B cell (primary cell): ENCODE measurements at regions not wholly inside any gene's neighbourhood (a gene's known extent, or its start where the extent isn't known, plus 50 kb on each side); places are given as distances from the start of the nearest gene placed in this dataset.

Source experiments
- ATAC-seq: fragments of 200-7000 bp; cut with Tn5 transposase; one replicate; pipeline ENCODE4 v1.10.0; 2021; ENCODE audit warnings: low read depth, mild to moderate bottlenecking, moderate number of reproducible peaks, moderate library complexity
- CTCF ChIA-PET: fragments of 350-600 bp; sonication (Branson Sonifier 250); formaldehyde crosslinking; loops from one replicate; lab custom pipeline; 2021; ENCODE audit warnings: antibody characterized with exemption, inconsistent platforms; lab: Charles Lee
- POLR2A ChIA-PET: fragments of 350-600 bp; sonication (Branson Sonifier 250); formaldehyde crosslinking; loops from one replicate; lab custom pipeline; 2021; ENCODE audit warnings: antibody characterized with exemption; lab: Charles Lee
- DNase-seq: peaks from one replicate; pipeline ENCODE4 v3.0.0; 2013
- H2AFZ ChIP-seq: 2 replicates; pipeline ENCODE4 v1.6.1; 2012; ENCODE audit warnings: mild to moderate bottlenecking, low read depth, low read length; ENCODE audit not compliant: insufficient read depth, poor library complexity, severe bottlenecking
- H3K27ac ChIP-seq, 2 donors: 1 replicate in 1 of 2; 2 replicates in 1 of 2; pipeline ENCODE4 v1.5.1; 2012 to 2013; ENCODE audit warnings: low read length in 2 of 2, mild to moderate bottlenecking in 2 of 2, moderate library complexity in 1 of 2
- H3K27me3 ChIP-seq, 4 experiments: fragments of 200-600 bp in 1 of 4; sonication (generic) in 1 of 4; replicated peaks in 1 of 4; 1 replicate in 2 of 4; 2 replicates in 2 of 4; pipeline versions ENCODE4 v1.6.1 to v1.7.0; 2013 to 2016; ENCODE audit warnings: low read length in 3 of 4, mild to moderate bottlenecking in 2 of 4, mixed read lengths in 1 of 4, moderate library complexity in 1 of 4; ENCODE audit not compliant: insufficient read depth in 4 of 4, control insufficient read depth in 3 of 4; ENCODE audit errors: control extremely low read depth in 1 of 4
- H3K36me3 ChIP-seq, 2 experiments: replicated peaks in 1 of 2; 1 replicate in 1 of 2; 2 replicates in 1 of 2; pipeline versions ENCODE4 v1.6.1 to v1.7.1; 2013; ENCODE audit warnings: low read length in 1 of 2; ENCODE audit not compliant: insufficient read depth in 2 of 2, control insufficient read depth in 1 of 2; ENCODE audit errors: control extremely low read depth in 1 of 2, extremely low read depth in 1 of 2
- H3K4me1 ChIP-seq, 2 donors: fragments of 200-600 bp in 1 of 2; sonication (generic) in 1 of 2; 1 replicate in 1 of 2; 2 replicates in 1 of 2; pipeline versions ENCODE4 v1.5.1 to v1.6.1; 2013 to 2017; ENCODE audit warnings: low read length in 2 of 2; ENCODE audit not compliant: control insufficient read depth in 2 of 2, insufficient read depth in 2 of 2
- H3K4me2 ChIP-seq: replicated peaks from 2 replicates; pipeline ENCODE3; 2012; ENCODE audit warnings: mild to moderate bottlenecking, low read depth, low read length; ENCODE audit not compliant: poor library complexity, severe bottlenecking
- H3K4me3 ChIP-seq, 5 experiments: fragments of 200-600 bp in 1 of 5; sonication (generic) in 1 of 5; 1 replicate in 3 of 5; 2 replicates in 2 of 5; pipeline versions ENCODE4 v1.5.1 to v1.7.0; 2011 to 2016; ENCODE audit warnings: low read length in 4 of 5, mild to moderate bottlenecking in 4 of 5, low read depth in 2 of 5, control low read depth in 1 of 5, moderate library complexity in 1 of 5; ENCODE audit not compliant: insufficient read depth in 1 of 5; ENCODE audit errors: control extremely low read depth in 1 of 5, extremely low read depth in 1 of 5
- H3K79me2 ChIP-seq: fragments of 200-600 bp; sonication (generic); one replicate; pipeline ENCODE4 v1.6.0; 2016; ENCODE audit warnings: low read length; ENCODE audit not compliant: control insufficient read depth, insufficient read depth
- H3K9ac ChIP-seq: fragments of 200-600 bp; sonication (generic); 2 replicates; pipeline ENCODE4 v1.6.1; 2017; ENCODE audit warnings: mild to moderate bottlenecking, low read length, moderate library complexity
- H3K9me3 ChIP-seq, 3 donors: one replicate each; pipeline versions ENCODE4 v1.6.1 to v1.7.1; 2013; ENCODE audit warnings: low read length in 2 of 3; ENCODE audit not compliant: control insufficient read depth in 2 of 3, insufficient read depth in 1 of 3; ENCODE audit errors: control extremely low read depth in 1 of 3
- H4K20me1 ChIP-seq: 2 replicates; pipeline ENCODE4 v1.6.0; 2012; ENCODE audit warnings: mild to moderate bottlenecking, low read length; ENCODE audit not compliant: insufficient read depth, control insufficient read depth, poor library complexity, severe bottlenecking
- H3K27ac Mint-ChIP-seq: one replicate; pipeline ENCODE4 v1.8.0; 2021; ENCODE audit warnings: mixed read lengths
- H3K27me3 Mint-ChIP-seq: one replicate; pipeline ENCODE4 v1.8.0; 2021; ENCODE audit warnings: mixed read lengths
- H3K4me1 Mint-ChIP-seq: one replicate; pipeline ENCODE4 v1.8.0; 2021; ENCODE audit warnings: mixed read lengths
- H3K4me3 Mint-ChIP-seq: one replicate; pipeline ENCODE4 v1.8.0; 2021; ENCODE audit warnings: mixed read lengths
- H3K9me3 Mint-ChIP-seq: one replicate; pipeline ENCODE4 v1.8.0; 2022; ENCODE audit warnings: mixed read lengths; ENCODE audit not compliant: insufficient read depth
- CTCF ChIP-seq: fragments of 200-600 bp; IDR thresholded peaks from one replicate; pipeline ENCODE4 v1.8.0; 2022; ENCODE audit warnings: antibody characterized with exemption, mild to moderate bottlenecking
- EZH2 ChIP-seq: IDR thresholded peaks from 2 replicates; pipeline ENCODE4 v1.6.1; 2012; ENCODE audit warnings: borderline replicate concordance, low read depth, mild to moderate bottlenecking, moderate library complexity, low read length; ENCODE audit not compliant: insufficient read depth, poor library complexity, severe bottlenecking
- WGBS: methylation state at CpG from one replicate; pipeline ENCODE4 v1.1.5; 2013; ENCODE audit warnings: missing lambda C conversion rate; ENCODE audit not compliant: insufficient coverage; 5-methylcytosine and 5-hydroxymethylcytosine counted together
- intact Hi-C: fragments of 100-400 bp; cut with micrococcal nuclease; formaldehyde crosslinking; loops from one replicate; pipeline ENCODE4 v1.10.0; 2022

GRCh38 chr2:7925506-7925905 lies 756.4 kb upstream of the ID2 start:
- H3K79me2 ChIP-seq, result no peaks in the 10 kb centered on the region
- no peak overlapping the region for H3K9ac ChIP-seq
- no peaks in the 10 kb centered on the region for H3K4me1 ChIP-seq
- no peak overlapping the region for H3K27ac ChIP-seq
- intact Hi-C loops, result no loop called here
- no peak for TF ChIP-seq CTCF
- no peak for TF ChIP-seq EZH2
- no peaks in the 10 kb centered on the region for H3K36me3 ChIP-seq
- no peak overlapping the region for H3K4me3 Mint-ChIP-seq
- H3K9me3 ChIP-seq, result peaks cover 0 to 4% (median 0%) of the 10 kb centered on the region in 3 donors
- ATAC-seq (no peak), DNase-seq (no peak)
- H3K4me2 ChIP-seq, result no peak overlapping the region
- no peak overlapping the region for H3K27ac Mint-ChIP-seq
- WGBS, result 100% methylated on average over 1 of the region's 1 CpG
- POLR2A ChIA-PET, result no interaction called here
- H3K27me3 ChIP-seq, result peaks cover 0 to 3% (median 0%) of the 10 kb centered on the region in 4 experiments
- H3K9me3 Mint-ChIP-seq, result peaks cover 2% of the 10 kb centered on the region
- H3K27me3 Mint-ChIP-seq, result peaks cover 3% of the 10 kb centered on the region
- no peak overlapping the region for H3K4me3 ChIP-seq
- no peaks in the 10 kb centered on the region for H3K4me1 Mint-ChIP-seq
- H2AFZ ChIP-seq, result no peak overlapping the region
- H4K20me1 ChIP-seq, result no peaks in the 10 kb centered on the region
- CTCF ChIA-PET, result no interaction called here

DNA sequence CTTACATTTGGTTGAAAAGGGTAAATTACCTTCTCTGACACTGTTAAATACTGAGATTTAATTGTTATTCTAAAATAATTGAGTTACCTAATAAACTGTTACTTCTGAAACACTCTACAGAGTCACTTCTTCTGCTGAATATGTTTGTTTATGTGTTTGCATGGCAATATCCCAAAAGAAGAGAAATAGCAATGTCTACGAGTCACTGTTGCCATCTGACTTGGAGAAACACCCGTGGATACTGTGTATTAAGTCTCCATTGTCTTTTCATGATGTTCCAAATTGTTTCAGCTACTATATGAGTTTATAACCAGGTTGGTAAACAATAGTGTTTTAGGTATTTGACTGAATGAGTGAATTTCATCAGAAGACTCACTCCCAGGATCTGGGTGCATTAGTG lies 754.2 kb upstream of the ID2 start:
- ChIA-PET CTCF (no interaction called here), POLR2A (no interaction called here)
- peaks cover 0 to 3% (median 0%) of the 10 kb centered on the region in 4 experiments for H3K27me3 ChIP-seq
- Mint-ChIP-seq H3K27me3 (peaks cover 4% of the 10 kb centered on the region), H3K9me3 (peaks cover 2% of the 10 kb centered on the region), H3K27ac (no peak overlapping the region), H3K4me1 (no peaks in the 10 kb centered on the region), H3K4me3 (no peak overlapping the region)
- no peak overlapping the region for H3K27ac ChIP-seq
- DNase-seq, result no peak
- H3K4me2 ChIP-seq, result no peak overlapping the region
- H3K4me3 ChIP-seq, result no peak overlapping the region
- no peaks in the 10 kb centered on the region for H3K4me1 ChIP-seq
- H4K20me1 ChIP-seq, result no peaks in the 10 kb centered on the region
- H3K9me3 ChIP-seq, result peaks cover 0 to 3% (median 0%) of the 10 kb centered on the region in 3 donors
- WGBS, result no CpG with 5 or more reads among the region's 2 CpGs
- ATAC-seq, result no peak
- H2AFZ ChIP-seq, result no peak overlapping the region
- H3K36me3 ChIP-seq, result no peaks in the 10 kb centered on the region
- no peaks in the 10 kb centered on the region for H3K79me2 ChIP-seq
- TF ChIP-seq EZH2, result no peak
- TF ChIP-seq CTCF, result no peak
- intact Hi-C loops, result no loop called here
- H3K9ac ChIP-seq, result no peak overlapping the region
